Myocyte (in vitro differentiated cells): ENCODE measurements at regions not wholly inside any gene's neighbourhood (a gene's known extent, or its start where the extent isn't known, plus 50 kb on each side); places are given as distances from the start of the nearest gene placed in this dataset.

Experiments used
- DNase-seq: peaks from one replicate; pipeline ENCODE4 v3.0.0-alpha.2; 2012; ENCODE audit warnings: low read depth

- DNase-seq = no peak
Measured at GRCh38 chr1:5716126-5716525, 276.1 kb downstream of the NPHP4 start.

GRCh38 chr1:5713101-5714010 is 278.9 kb downstream of the NPHP4 start:
- no peak for DNase-seq

GRCh38 chr1:5711956-5712645 is 280.1 kb downstream of the NPHP4 start:
- no peak for DNase-seq

- no peak for DNase-seq
Measured at GRCh38 chr1:5711079-5711478, 281.1 kb downstream of the NPHP4 start.

GRCh38 chr1:5709976-5710375 is 282.2 kb downstream of the NPHP4 start:
- DNase-seq = no peak

- DNase-seq = no peak
Measured at GRCh38 chr1:5709461-5709975, 282.7 kb downstream of the NPHP4 start.

- no peak for DNase-seq
Measured at GRCh38 chr1:5708346-5709245, 283.6 kb downstream of the NPHP4 start.

GRCh38 chr1:5707566-5708345 is 284.5 kb downstream of the NPHP4 start:
- no peak for DNase-seq

GRCh38 chr1:5706239-5706638 is 286.0 kb downstream of the NPHP4 start:
- no peak for DNase-seq

- no peak for DNase-seq
Measured at GRCh38 chr1:5705751-5706150, 286.5 kb downstream of the NPHP4 start.

- DNase-seq = no peak
Measured at GRCh38 chr1:5704561-5705514, 287.4 kb downstream of the NPHP4 start.

- DNase-seq = no peak
Measured at GRCh38 chr1:5701642-5702041, 290.6 kb downstream of the NPHP4 start.

GRCh38 chr1:5693568-5693967 is 298.7 kb downstream of the NPHP4 start:
- DNase-seq = no peak

- no peak for DNase-seq
Measured at GRCh38 chr1:5692664-5693063, 299.6 kb downstream of the NPHP4 start.

- no peak for DNase-seq
Measured at GRCh38 chr1:5691795-5692509, 300.3 kb downstream of the NPHP4 start.

GRCh38 chr1:5690898-5691297 is 301.3 kb downstream of the NPHP4 start:
- DNase-seq = no peak

GRCh38 chr1:5690291-5690690 is 301.9 kb downstream of the NPHP4 start:
- no peak for DNase-seq
